Neutrophil (primary cell): ENCODE measurements at regions not wholly inside any gene's neighbourhood (a gene's known extent, or its start where the extent isn't known, plus 50 kb on each side); places are given as distances from the start of the nearest gene placed in this dataset.

Experiments
- H3K27ac ChIP-seq: fragments of 200-600 bp; sonication (generic); 2 replicates; pipeline ENCODE4 v1.5.1; 2016; ENCODE audit warnings: mild to moderate bottlenecking, moderate library complexity
- H3K27me3 ChIP-seq: fragments of 200-600 bp; sonication (generic); 2 replicates; pipeline ENCODE4 v1.6.0; 2016; ENCODE audit warnings: mild to moderate bottlenecking
- H3K36me3 ChIP-seq: fragments of 200-600 bp; sonication (generic); 2 replicates; pipeline ENCODE4 v1.5.1; 2017
- H3K4me1 ChIP-seq, 2 experiments: fragments of 200-600 bp in 1 of 2; sonication (generic) in 1 of 2; 1 replicate in 1 of 2; 2 replicates in 1 of 2; pipeline versions ENCODE4 v1.5.1 to v1.6.1; 2013 to 2016; ENCODE audit warnings: low read depth in 1 of 2, low read length in 1 of 2, mild to moderate bottlenecking in 1 of 2, moderate library complexity in 1 of 2; ENCODE audit not compliant: control insufficient read depth in 1 of 2, insufficient read depth in 1 of 2
- H3K4me3 ChIP-seq, 2 experiments: fragments of 200-600 bp in 1 of 2; sonication (generic) in 1 of 2; 1 replicate in 1 of 2; 2 replicates in 1 of 2; pipeline ENCODE4 v1.5.1; 2013 to 2016; ENCODE audit warnings: low read depth in 1 of 2, low read length in 1 of 2, mild to moderate bottlenecking in 1 of 2, moderate library complexity in 1 of 2
- H3K9me3 ChIP-seq: fragments of 200-600 bp; sonication (generic); 2 replicates; pipeline ENCODE4 v1.5.1; 2016
- CTCF ChIP-seq: fragments of 200-600 bp; sonication (generic); IDR thresholded peaks from 2 replicates; pipeline ENCODE4 v1.5.1; 2016; ENCODE audit warnings: antibody characterized with exemption

GRCh38 chr11:104443387-104443786 lies 279.4 kb upstream of the PDGFD start:
- H3K9me3 ChIP-seq = no peaks in the 10 kb centered on the region
- no peak for TF ChIP-seq CTCF
- H3K27ac ChIP-seq = no peak overlapping the region
- no peaks in the 10 kb centered on the region for H3K27me3 ChIP-seq
- no peak overlapping the region for H3K4me3 ChIP-seq
- no peaks in the 10 kb centered on the region for H3K36me3 ChIP-seq
- H3K4me1 ChIP-seq = no peaks in the 10 kb centered on the region

- Histone ChIP-seq H3K4me3 (no peak overlapping the region), H3K36me3 (no peaks in the 10 kb centered on the region), H3K9me3 (no peaks in the 10 kb centered on the region), H3K27ac (no peak overlapping the region), H3K4me1 (no peaks in the 10 kb centered on the region), H3K27me3 (no peaks in the 10 kb centered on the region)
- no peak for TF ChIP-seq CTCF
These were observed 278.4 kb upstream of the PDGFD start for GRCh38 chr11:104442321-104442720.

- Histone ChIP-seq H3K4me3 (no peak overlapping the region), H3K27ac (no peak overlapping the region), H3K36me3 (no peaks in the 10 kb centered on the region), H3K9me3 (no peaks in the 10 kb centered on the region), H3K27me3 (no peaks in the 10 kb centered on the region), H3K4me1 (no peaks in the 10 kb centered on the region)
- TF ChIP-seq CTCF = no peak
These were observed 271.5 kb upstream of the PDGFD start for GRCh38 chr11:104435494-104435893.

GRCh38 chr11:104433751-104434150 lies 269.8 kb upstream of the PDGFD start:
- Histone ChIP-seq H3K36me3 (no peaks in the 10 kb centered on the region), H3K27me3 (no peaks in the 10 kb centered on the region), H3K9me3 (no peaks in the 10 kb centered on the region), H3K4me3 (no peak overlapping the region), H3K4me1 (no peaks in the 10 kb centered on the region), H3K27ac (no peak overlapping the region)
- no peak for TF ChIP-seq CTCF

GRCh38 chr11:104432981-104433380 lies 269.0 kb upstream of the PDGFD start:
- no peak for TF ChIP-seq CTCF
- Histone ChIP-seq H3K27me3 (no peaks in the 10 kb centered on the region), H3K4me3 (no peak overlapping the region), H3K4me1 (no peaks in the 10 kb centered on the region), H3K36me3 (no peaks in the 10 kb centered on the region), H3K27ac (no peak overlapping the region), H3K9me3 (no peaks in the 10 kb centered on the region)

GRCh38 chr11:104432526-104432925 lies 268.6 kb upstream of the PDGFD start:
- TF ChIP-seq CTCF = no peak
- H3K36me3 ChIP-seq = no peaks in the 10 kb centered on the region
- H3K4me3 ChIP-seq = no peak overlapping the region
- no peak overlapping the region for H3K27ac ChIP-seq
- no peaks in the 10 kb centered on the region for H3K27me3 ChIP-seq
- H3K4me1 ChIP-seq = no peaks in the 10 kb centered on the region
- no peaks in the 10 kb centered on the region for H3K9me3 ChIP-seq
